SK-N-SH treated with all-trans-retinoic acid at 6 μM for 48 hours (cell line): ENCODE measurements at regions not wholly inside any gene's neighbourhood (a gene's known extent, or its start where the extent isn't known, plus 50 kb on each side); places are given as distances from the start of the nearest gene placed in this dataset.

Experiments used
- BACH2 ChIP-seq: fragments of 250-450 bp; sonication (Bioruptor Pico); IDR thresholded peaks from 2 replicates; pipeline ENCODE4 v1.9.0; 2021; ENCODE audit warnings: mild to moderate bottlenecking, borderline replicate concordance
- CREB5 ChIP-seq: fragments of 250-450 bp; sonication (Bioruptor Pico); IDR thresholded peaks from 2 replicates; pipeline ENCODE4 v1.5.1; 2020; ENCODE audit warnings: low read depth, mild to moderate bottlenecking, moderate library complexity
- CSDC2 ChIP-seq: fragments of 250-450 bp; sonication (Bioruptor Pico); IDR thresholded peaks from 2 replicates; pipeline ENCODE4 v1.5.0; 2020; ENCODE audit warnings: mild to moderate bottlenecking, moderate library complexity
- ESRRG ChIP-seq: fragments of 250-450 bp; sonication (Bioruptor Pico); IDR thresholded peaks from 2 replicates; pipeline ENCODE4 v1.6.1; 2021; ENCODE audit warnings: mild to moderate bottlenecking
- OSR1 ChIP-seq: fragments of 250-450 bp; sonication (Bioruptor Pico); IDR thresholded peaks from 2 replicates; pipeline ENCODE4 v1.8.0; 2022; ENCODE audit warnings: moderate library complexity, mild to moderate bottlenecking, inconsistent platforms
- SNAI2 ChIP-seq: fragments of 250-450 bp; sonication (Bioruptor Pico); IDR thresholded peaks from 2 replicates; pipeline ENCODE4 v1.5.0; 2020; ENCODE audit warnings: mild to moderate bottlenecking, moderate library complexity
- TCF4 ChIP-seq: fragments of 250-450 bp; sonication (Bioruptor Pico); IDR thresholded peaks from 2 replicates; pipeline ENCODE4 v1.8.0; 2021; ENCODE audit warnings: mild to moderate bottlenecking, moderate library complexity, borderline replicate concordance

- TF ChIP-seq TCF4 (CRISPR knock-in tag) (no peak), CREB5 (CRISPR knock-in tag) (no peak), BACH2 (CRISPR knock-in tag) (no peak), CSDC2 (no peak), SNAI2 (CRISPR knock-in tag) (no peak), ESRRG (CRISPR knock-in tag) (no peak), OSR1 (CRISPR knock-in tag) (no peak)
These were observed 1442.8 kb upstream of the PCDH7 start for GRCh38 chr4:29277381-29277780.
